Left colon (tissue), 2 donors: ENCODE measurements at regions not wholly inside any gene's neighbourhood (a gene's known extent, or its start where the extent isn't known, plus 50 kb on each side); places are given as distances from the start of the nearest gene placed in this dataset.
"Not testable (repeated sequence)": the region's sequence is repeated elsewhere in the genome, so short reads cannot be mapped to it uniquely, and the experiment has no call there.

ENCODE experiments used
- ATAC-seq: fragments of 200-7000 bp; cut with Tn5 transposase; one replicate; pipeline ENCODE4 v1.9.1; 2020; ENCODE audit warnings: mild to moderate bottlenecking, moderate library complexity
- DNase-seq, 2 donors: peaks; one replicate each; pipeline ENCODE4 v3.0.0-alpha.2; 2020
- intact Hi-C, 2 donors: fragments of 100-400 bp; cut with DNase I in 1 of 2; cut with micrococcal nuclease in 1 of 2; formaldehyde crosslinking; loops; one replicate each; pipeline versions ENCODE4 v1.11.2 to v1.14.0; 2022; cut with DNase I, micrococcal nuclease
- donor health status: DM: no; HTN: no; CAD: no.
- donor health status: DM: yes; HTN: yes; CAD: no.

- intact Hi-C loops: no loop called here
- DNase-seq: no peak
- no peak for ATAC-seq
Measured at GRCh38 chr17:14732211-14732610, 431.3 kb downstream of the HS3ST3B1 start.

DNA sequence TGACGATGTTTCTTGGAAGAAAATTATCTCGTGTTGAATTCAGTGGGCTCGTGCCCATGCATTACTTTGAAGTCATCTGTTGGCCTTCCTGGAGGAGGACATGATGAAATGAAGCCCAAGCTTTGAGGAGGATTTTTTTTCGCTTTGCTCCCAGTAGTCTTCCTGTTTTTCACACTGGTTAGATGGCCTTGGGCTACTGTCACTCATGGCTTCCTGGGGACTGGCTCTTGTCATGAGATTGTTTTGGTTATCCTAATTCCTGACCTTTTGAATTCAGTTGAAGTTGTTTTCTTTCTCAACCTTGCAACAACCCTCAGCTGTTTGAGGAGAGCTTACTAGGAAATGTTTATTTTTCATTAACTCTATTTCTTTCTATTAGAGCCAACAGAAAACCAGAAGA lies 430.7 kb downstream of the HS3ST3B1 start:
- no peak for DNase-seq
- intact Hi-C loops: no loop called here
- ATAC-seq: no peak

DNA sequence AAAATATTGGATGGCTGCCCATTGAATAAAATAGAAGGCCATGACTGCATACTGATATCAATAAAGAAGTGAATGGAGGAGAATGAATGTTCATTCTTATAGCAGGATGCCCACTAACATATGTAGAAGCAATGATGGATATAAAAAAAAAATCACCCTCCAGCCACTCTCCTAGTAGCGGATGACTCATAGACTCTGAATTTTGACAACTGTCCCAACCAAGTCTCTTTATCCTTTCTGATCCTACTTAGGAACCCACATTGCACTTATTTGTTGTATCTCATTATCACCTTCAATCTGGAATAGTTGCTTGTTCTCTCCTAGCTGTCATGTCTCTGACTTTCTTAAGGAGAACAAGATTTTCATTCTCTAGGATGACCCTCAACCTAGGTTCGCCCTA lies 429.9 kb downstream of the HS3ST3B1 start:
- intact Hi-C loops: no loop called here
- no peak for ATAC-seq

GRCh38 chr17:14725729-14726128 lies 424.8 kb downstream of the HS3ST3B1 start:
- no peak for ATAC-seq
- intact Hi-C loops: no loop called here
- no peak for DNase-seq

More for the DNA sequence above, 429.9 kb downstream of the HS3ST3B1 start:
- DNase-seq: no peak

DNA sequence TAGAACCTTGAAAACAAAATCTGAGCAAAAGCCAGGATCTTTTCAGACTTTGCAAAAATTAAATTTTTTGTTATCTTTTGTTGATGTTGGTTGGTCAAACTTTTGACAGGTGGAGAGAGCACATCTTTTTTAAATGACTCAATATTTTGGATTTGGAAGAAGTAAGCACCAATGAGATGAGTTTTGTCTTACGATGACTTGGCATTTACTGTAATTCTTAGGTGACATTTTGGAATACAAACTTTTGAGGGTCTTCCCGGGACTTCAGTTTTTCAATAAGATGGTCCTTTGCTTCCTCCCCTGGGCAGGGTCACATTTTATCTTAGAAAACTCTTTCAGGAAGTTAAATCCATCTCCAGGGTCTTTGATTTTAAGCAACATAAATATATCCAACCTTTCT lies 423.9 kb downstream of the HS3ST3B1 start:
- no peak for ATAC-seq
- intact Hi-C loops: no loop called here

DNA sequence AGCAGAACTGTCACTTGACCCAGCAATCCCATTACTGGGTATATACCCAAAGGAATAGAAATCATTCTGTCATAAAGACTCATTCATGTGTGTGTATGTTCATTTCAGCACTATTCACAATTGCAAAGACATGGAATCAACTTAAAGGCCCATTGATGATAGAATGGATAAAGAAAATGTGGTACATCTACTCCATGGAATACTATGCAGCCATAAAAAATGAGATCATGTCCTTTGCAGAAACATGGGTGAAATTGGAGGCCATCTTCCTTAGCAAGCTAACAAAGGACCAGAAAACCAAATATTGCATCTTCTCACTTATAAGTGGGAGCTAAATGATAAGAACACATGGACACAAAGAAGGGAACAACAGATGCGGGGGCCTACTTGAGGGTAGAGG lies 422.5 kb downstream of the HS3ST3B1 start:
- ATAC-seq, intact Hi-C loops, DNase-seq: not testable (repeated sequence)

More for the DNA sequence above, 423.9 kb downstream of the HS3ST3B1 start:
- DNase-seq: no peak

DNA sequence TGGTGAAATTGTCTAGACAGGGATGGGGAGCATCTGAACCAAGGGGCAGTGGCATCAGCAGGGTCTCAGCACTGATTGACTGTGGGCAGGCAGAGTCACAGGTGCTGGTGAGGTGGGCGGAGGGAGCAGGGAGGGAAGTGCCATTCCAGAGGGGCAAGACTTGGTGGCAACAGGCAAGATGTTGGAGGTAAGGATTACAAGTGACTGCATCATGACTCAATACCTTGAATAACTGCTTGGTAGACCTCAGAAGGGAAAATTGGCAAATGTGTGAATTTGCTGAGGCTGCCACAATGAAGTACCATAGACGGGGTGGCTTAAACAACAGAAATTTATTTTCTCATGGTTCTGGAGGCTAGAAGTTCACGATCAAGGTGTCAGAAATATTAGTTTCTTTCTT lies 419.1 kb downstream of the HS3ST3B1 start:
- intact Hi-C loops: no loop called here
- DNase-seq: no peak
- no peak for ATAC-seq

GRCh38 chr17:14717859-14718258 lies 417.0 kb downstream of the HS3ST3B1 start:
- DNase-seq (no peak), ATAC-seq (no peak)

GRCh38 chr17:14715561-14715960 lies 414.7 kb downstream of the HS3ST3B1 start:
- intact Hi-C loops: no loop called here
- no peak for ATAC-seq
- DNase-seq: no peak

More at GRCh38 chr17:14717859-14718258, 417.0 kb downstream of the HS3ST3B1 start:
- intact Hi-C loops: no loop called here

DNA sequence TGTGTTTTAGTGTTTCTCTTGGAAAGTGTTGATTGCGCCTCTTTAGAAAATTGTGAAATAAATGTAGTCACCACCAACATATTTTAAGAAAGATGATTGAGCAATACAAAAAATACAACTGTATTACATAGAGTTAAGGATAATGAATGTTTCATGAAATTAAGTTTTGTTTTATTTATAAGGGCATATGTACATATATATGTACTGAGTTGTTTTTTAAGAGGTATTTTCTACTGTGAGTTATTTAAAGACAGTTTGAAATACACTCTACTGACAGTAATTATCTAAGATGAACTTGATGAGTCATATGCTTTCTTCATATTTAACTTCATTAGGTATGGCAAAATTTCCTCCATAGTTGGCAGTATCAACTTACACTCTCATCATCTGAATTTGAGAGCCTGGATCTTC lies 411.7 kb downstream of the HS3ST3B1 start:
- DNase-seq: no peak
- no peak for ATAC-seq
- intact Hi-C loops: no loop called here

DNA sequence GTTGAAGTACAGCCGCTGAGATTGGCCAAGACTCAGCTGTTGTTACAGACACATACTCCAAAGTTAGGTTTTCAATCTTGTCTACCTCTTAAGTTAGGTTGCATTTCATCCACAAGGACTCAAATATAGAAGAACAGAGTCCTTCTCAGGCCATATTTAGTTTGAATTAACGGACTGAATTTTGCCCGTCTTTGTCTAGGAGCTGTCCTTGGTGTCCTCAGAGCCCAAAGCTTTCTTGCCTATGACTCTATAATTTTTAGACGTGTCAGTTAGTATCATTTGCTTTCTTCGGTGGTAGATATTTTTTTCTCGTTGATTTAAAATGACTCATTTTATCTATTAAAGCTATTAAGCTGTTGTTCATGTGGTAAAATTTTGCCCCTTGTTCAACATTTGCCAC lies 403.2 kb downstream of the HS3ST3B1 start:
- intact Hi-C loops: no loop called here
- DNase-seq (no peak), ATAC-seq (no peak)

GRCh38 chr17:14701886-14702285 lies 401.0 kb downstream of the HS3ST3B1 start:
- DNase-seq (no peak), ATAC-seq (no peak)
- intact Hi-C loops: no loop called here

GRCh38 chr17:14699574-14700185 lies 398.8 kb downstream of the HS3ST3B1 start:
- no peak for DNase-seq
- intact Hi-C loops: no loop called here
- ATAC-seq: no peak

DNA sequence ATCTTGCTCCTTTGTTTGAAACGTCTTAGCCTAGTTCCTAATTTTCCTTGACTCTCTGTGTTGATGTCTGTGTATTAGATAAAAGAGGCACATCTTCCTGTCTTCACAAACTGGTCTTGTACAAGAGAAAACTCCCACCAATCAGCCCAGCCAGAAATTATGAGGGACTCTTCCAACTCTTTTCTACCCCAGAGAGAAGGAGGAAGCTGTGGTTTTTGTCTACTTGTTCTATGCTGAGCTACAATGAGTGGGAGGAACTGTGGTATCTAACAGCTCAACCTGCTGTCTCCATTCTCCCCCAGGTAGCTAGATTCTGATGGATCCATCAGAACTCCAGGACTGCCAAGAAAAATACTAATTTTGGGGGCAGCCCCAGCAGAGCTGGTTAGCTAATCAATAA lies 392.5 kb downstream of the HS3ST3B1 start:
- DNase-seq (no peak), ATAC-seq (no peak)
- intact Hi-C loops: no loop called here

- intact Hi-C loops: no loop called here
- DNase-seq: no peak
- no peak for ATAC-seq
Measured at GRCh38 chr17:14690704-14691103, 389.8 kb downstream of the HS3ST3B1 start.

DNA sequence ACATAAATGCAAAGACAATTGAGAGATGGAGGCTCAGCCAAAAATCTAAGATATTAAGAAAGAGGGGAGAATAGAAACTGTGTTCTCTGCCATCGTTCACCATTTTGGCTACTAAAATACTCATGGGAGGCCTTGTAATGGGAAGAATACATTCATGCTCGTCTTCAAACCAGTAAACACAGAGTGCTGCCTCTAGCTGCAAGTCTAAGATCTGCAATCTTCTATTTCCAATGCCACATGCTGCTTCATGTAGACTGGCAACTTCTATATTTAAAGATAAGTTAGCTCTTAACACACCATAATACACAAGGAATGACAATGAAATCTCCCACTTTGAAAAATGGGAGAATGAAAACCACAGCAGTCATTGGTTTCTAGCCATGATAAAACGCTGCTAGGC lies 387.3 kb downstream of the HS3ST3B1 start:
- DNase-seq (no peak), ATAC-seq (no peak)
- intact Hi-C loops: no loop called here

DNA sequence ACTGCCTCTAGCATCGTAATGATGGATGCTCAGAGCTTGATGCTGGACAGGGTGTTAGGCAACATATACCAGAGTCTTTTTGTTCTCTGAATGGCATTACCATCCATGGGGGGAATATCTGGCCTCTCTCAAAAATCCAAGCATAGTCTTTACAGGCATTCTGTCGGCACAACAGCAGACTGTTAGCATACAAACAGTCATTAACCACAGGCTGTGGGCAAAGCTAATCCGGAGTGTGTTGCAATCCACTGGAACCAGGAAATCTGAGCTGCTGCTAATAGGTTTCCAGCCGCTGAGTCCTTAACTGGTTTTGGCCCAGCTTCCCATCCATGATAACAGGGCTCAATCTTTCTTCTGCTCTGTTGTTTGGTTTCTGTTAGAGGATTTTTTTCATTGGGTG lies 371.9 kb downstream of the HS3ST3B1 start:
- intact Hi-C loops: no loop called here
- ATAC-seq (no peak), DNase-seq (peak in 1 of 2 donors; percentile 2)

GRCh38 chr17:14670861-14671260 lies 370.0 kb downstream of the HS3ST3B1 start:
- DNase-seq: no peak
- intact Hi-C loops: no loop called here
- ATAC-seq: no peak

DNA sequence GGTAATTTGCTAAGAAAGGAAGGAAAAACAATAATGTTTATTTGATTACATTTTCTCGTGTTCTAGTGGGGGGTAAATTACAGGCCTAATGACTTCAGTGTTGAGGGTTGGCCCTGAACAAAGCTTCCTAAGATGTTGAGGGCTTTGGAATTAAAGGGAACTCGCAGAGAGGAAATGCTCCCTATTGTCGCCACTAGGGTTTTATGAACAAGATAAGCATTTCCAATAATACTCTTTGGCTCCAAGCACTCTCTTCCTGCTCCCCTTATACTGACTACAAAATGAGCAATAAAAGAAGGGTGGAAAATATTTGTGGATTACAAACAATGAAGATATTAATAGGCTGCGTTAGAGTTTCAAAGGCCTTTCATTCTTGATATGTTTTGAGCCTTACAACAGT lies 363.6 kb downstream of the HS3ST3B1 start:
- DNase-seq (no peak), ATAC-seq (no peak)
- intact Hi-C loops: no loop called here

GRCh38 chr17:14641117-14641516 lies 340.2 kb downstream of the HS3ST3B1 start:
- DNase-seq: no peak
- no peak for ATAC-seq
- intact Hi-C loops: no loop called here

DNA sequence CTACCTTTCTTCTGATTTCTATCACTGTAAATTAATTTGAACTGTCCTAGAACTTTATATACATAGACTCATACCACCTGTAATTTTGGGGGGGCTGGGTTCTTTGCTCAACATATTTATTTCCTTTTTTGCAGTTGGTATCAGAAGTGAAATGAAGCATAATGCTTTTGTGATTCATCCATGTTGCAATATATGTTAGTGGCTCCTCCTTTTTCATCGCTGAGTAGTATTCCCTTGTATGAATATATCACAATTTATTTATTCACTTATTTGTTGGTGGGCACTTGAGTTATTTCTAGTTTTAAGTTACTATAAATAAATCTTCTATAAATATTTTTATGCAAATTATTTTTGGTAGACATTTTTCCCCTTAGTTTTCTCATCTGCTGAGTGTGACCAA lies 336.4 kb downstream of the HS3ST3B1 start:
- intact Hi-C loops: no loop called here
- no peak for ATAC-seq

More for the DNA sequence above, 336.4 kb downstream of the HS3ST3B1 start:
- no peak for DNase-seq
